ENCODE measurements at regions not wholly inside any gene's neighbourhood (a gene's known extent, or its start where the extent isn't known, plus 50 kb on each side); places are given as distances from the start of the nearest gene placed in this dataset.

DNA sequence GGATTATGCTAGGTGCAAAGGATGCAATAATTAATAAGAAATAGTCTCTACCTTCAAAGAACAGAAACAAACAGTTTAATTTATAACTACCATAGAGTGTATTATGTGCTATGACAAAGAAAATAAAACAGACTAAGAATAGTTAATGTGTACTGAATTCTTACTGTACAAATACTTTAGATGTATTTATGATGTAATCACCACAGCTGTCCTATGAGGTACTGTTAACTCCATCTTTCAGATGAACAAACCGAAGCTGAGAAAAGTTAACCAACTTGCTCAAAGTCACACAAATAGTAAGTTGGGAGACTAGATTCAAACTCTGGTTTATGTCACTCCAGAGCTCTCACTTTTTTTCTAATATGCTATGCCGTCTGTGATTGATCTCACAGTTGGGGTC lies 77.0 kb upstream of the FGGY start:
- TF ChIP-seq, protein P1, sequence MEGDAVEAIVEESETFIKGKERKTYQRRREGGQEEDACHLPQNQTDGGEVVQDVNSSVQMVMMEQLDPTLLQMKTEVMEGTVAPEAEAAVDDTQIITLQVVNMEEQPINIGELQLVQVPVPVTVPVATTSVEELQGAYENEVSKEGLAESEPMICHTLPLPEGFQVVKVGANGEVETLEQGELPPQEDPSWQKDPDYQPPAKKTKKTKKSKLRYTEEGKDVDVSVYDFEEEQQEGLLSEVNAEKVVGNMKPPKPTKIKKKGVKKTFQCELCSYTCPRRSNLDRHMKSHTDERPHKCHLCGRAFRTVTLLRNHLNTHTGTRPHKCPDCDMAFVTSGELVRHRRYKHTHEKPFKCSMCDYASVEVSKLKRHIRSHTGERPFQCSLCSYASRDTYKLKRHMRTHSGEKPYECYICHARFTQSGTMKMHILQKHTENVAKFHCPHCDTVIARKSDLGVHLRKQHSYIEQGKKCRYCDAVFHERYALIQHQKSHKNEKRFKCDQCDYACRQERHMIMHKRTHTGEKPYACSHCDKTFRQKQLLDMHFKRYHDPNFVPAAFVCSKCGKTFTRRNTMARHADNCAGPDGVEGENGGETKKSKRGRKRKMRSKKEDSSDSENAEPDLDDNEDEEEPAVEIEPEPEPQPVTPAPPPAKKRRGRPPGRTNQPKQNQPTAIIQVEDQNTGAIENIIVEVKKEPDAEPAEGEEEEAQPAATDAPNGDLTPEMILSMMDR (IDR thresholded peaks at IDR 0.05; ENCODE audit: low read depth, low read length) = no peak
- ChIA-PET POLR2A (interaction anchor here (0.5 kb wide), 1 partner anchor 375 kb away, joined by 3 read pairs; no protein-coding TSS in a partner anchor), CTCF (no interaction called here)
- H3K4me3 ChIP-seq (ENCODE audit: low read depth, low read length) = no peak overlapping the region
- H3K9me3 ChIP-seq (ENCODE audit: control insufficient read depth, insufficient read depth, low read length) = peaks cover 8% of the 10 kb centered on the region; the same call in 1 of the 2 replicates
- DNase-seq (ENCODE audit: low read depth, low spot score) = no peak
- H3K27ac ChIP-seq (ENCODE audit: low read depth, low read length) = no peak overlapping the region
- no peaks in the 10 kb centered on the region for H3K27me3 ChIP-seq (ENCODE audit: control insufficient read depth, insufficient read depth, low read length)

DNA sequence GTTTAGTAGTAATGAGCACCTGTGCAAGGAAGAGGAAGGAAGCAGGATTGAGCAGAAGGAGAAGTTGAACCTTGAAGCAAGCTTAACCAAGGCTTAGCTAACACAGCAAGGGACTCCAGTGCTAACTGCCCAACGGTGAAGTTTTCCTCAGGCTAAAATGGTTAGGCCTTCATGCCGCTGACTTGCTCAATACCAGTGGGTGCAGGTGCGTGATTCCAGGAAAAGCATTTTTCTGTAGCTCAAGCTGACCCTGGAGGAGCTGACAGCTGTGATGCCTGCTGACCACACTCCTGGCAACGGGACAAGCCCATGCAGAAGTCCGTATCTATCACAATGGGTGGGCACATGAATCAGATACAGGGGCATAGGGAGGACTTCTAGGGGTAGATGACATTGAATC lies 76.5 kb upstream of the FGGY start:
- H3K4me3 ChIP-seq (ENCODE audit: low read depth, low read length) = no peak overlapping the region
- ChIA-PET POLR2A (no interaction called here), CTCF (interaction anchor here (1.1 kb wide), 1 partner anchor 479 kb away, joined by 3 read pairs; no protein-coding TSS in a partner anchor)
- TF ChIP-seq, protein P1 (IDR thresholded peaks at IDR 0.05; ENCODE audit: low read depth, low read length) = no peak
- no peaks in the 10 kb centered on the region for H3K27me3 ChIP-seq (ENCODE audit: control insufficient read depth, insufficient read depth, low read length)
- peaks cover 8% of the 10 kb centered on the region; the same call in 1 of the 2 replicates for H3K9me3 ChIP-seq (ENCODE audit: control insufficient read depth, insufficient read depth, low read length)
- no peak for DNase-seq (ENCODE audit: low read depth, low spot score)
- no peak overlapping the region for H3K27ac ChIP-seq (ENCODE audit: low read depth, low read length)

DNA sequence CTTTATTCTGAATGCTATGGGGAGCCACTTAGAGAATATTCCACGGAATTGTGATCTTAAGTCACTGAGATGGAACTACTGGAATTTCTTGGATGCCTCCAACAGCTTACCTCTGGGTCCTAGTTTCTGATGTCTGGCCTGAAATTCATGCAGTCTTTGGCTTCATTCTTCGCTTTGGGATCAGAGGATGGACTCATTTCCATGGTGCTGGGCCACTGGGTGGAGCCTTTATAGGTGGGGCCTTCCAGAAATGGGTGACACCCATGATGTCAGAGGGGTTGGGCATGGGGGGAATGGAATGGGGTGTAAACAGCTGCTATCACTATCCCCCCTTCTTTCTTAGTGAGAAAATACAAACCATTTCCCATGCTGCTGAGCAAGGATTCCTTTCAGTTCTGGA lies 73.7 kb upstream of the FGGY start:
- Histone ChIP-seq H3K9me3 (ENCODE audit: control insufficient read depth, insufficient read depth, low read length) (no peaks in the 10 kb centered on the region), H3K4me3 (ENCODE audit: low read depth, low read length) (no peak overlapping the region), H3K27ac (ENCODE audit: low read depth, low read length) (no peak overlapping the region), H3K27me3 (ENCODE audit: control insufficient read depth, insufficient read depth, low read length) (no peaks in the 10 kb centered on the region)
- POLR2A ChIA-PET = no interaction called here
- TF ChIP-seq, protein P1 (IDR thresholded peaks at IDR 0.05; ENCODE audit: low read depth, low read length) = no peak
- DNase-seq (ENCODE audit: low read depth, low spot score) = no peak
- CTCF ChIA-PET = interaction anchor here (1.1 to 1.5 kb wide), 2 partner anchors 477 to 537 kb away, joined by 3 read pairs; no protein-coding TSS in a partner anchor

DNA sequence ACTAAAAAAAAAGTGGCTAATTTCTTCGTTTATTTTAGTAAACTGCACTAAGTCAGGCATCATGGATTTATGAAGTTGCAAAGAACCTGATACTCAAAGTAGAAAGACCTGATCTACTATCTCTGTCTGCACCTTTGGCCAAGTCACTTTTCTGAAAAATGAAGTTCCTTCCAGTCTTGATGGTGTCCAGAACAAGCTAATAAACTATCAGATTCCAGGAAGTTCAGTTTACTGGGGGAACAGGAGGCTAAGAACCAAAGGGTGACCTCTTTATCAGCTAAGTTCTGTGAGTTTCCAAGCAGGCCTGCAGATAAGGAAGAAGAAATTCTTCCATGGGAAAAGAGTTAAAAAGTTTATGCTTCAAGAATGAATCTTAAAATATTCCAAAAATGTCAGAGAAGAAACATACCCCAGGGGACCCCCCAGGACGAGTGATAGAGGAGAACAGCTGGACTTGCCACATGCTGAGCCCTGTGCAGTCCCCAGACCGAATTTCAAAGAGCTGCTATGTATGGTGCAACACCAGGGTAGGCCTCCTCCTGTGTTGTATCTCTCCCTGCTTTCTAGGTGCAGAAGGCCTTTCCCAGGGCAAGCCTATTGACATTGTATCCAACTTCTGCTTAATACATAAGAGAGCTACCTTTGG lies 72.8 kb upstream of the FGGY start:
- H3K27me3 ChIP-seq (ENCODE audit: control insufficient read depth, insufficient read depth, low read length) = no peaks in the 10 kb centered on the region
- CTCF ChIA-PET = interaction anchor here (1.1 to 1.5 kb wide), 2 partner anchors 476 to 536 kb away, joined by 3 read pairs; no protein-coding TSS in a partner anchor
- TF ChIP-seq, protein P1 (IDR thresholded peaks at IDR 0.05; ENCODE audit: low read depth, low read length) = no peak

DNA sequence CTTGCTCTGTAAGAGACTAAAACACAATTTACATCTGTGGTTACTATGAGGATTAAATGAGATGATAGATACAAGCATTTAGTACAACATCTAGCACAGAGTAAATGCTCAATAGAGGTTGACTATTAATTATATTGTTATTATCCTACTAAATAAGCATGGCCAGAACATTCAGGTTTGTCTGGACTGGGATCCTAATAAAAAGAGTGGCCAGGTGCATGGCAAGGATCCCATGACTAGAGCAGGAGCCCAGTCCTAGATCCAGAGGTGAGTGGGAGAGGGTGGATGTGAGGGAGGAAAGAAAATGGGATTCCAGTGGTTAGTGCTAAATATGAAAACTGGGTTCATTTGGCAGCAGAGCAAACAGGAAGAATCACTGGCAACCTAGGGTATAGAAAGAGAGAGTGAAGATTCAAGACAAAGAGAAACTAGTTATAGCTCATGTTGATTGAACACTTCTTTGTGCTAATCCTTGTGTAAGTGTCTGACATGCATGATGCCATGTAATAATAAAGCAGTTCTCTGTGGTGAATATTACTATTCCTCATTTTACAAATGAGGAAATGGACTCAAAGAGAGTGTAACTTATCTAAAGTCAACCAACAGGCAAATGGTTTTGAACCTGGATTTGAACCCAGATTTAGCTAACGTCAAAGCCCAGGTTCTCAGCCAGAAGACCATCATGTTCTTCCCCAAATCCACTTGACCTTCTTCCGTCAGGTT lies 71.1 kb upstream of the FGGY start:
- H3K27me3 ChIP-seq (ENCODE audit: control insufficient read depth, insufficient read depth, low read length) = no peaks in the 10 kb centered on the region
- no peak for DNase-seq (ENCODE audit: low read depth, low spot score)
- no peak overlapping the region for H3K4me3 ChIP-seq (ENCODE audit: low read depth, low read length)
- H3K27ac ChIP-seq (ENCODE audit: low read depth, low read length) = no peak overlapping the region
- CTCF ChIA-PET = interaction anchor here (0.6 kb wide), 1 partner anchor 21 kb away, joined by 3 read pairs; no protein-coding TSS in a partner anchor
- POLR2A ChIA-PET = interaction anchor here (0.6 kb wide), 1 partner anchor 181 kb away, joined by 4 read pairs; no protein-coding TSS in a partner anchor
- TF ChIP-seq, protein P1 (IDR thresholded peaks at IDR 0.05; ENCODE audit: low read depth, low read length) = no peak
- no peaks in the 10 kb centered on the region for H3K9me3 ChIP-seq (ENCODE audit: control insufficient read depth, insufficient read depth, low read length)

More for the DNA sequence above, 72.8 kb upstream of the FGGY start:
- no peak for DNase-seq (ENCODE audit: low read depth, low spot score)
- Histone ChIP-seq H3K4me3 (ENCODE audit: low read depth, low read length) (no peak overlapping the region), H3K9me3 (ENCODE audit: control insufficient read depth, insufficient read depth, low read length) (no peaks in the 10 kb centered on the region), H3K27ac (ENCODE audit: low read depth, low read length) (no peak overlapping the region)
- POLR2A ChIA-PET = interaction anchor here (0.6 to 0.8 kb wide), 2 partner anchors 73 to 441 kb away, joined by 3 read pairs; partner anchors contain the start of gene JUN

Data from AG04450 (cell line).